PC-9 (cell line): ENCODE measurements at regions not wholly inside any gene's neighbourhood (a gene's known extent, or its start where the extent isn't known, plus 50 kb on each side); places are given as distances from the start of the nearest gene placed in this dataset.

ENCODE experiments used
- EZH2 ChIP-seq: fragments of 200-600 bp; sonication (generic); IDR thresholded peaks from 2 replicates; pipeline ENCODE4 v1.8.0; 2017; ENCODE audit warnings: antibody characterized with exemption, low read depth
- TF ChIP-seq, protein P1 (sequence below): fragments of 200-600 bp; sonication (generic); conservative IDR thresholded peaks from 2 replicates; pipeline ENCODE4 v1.6.1; 2017; ENCODE audit warnings: mixed run types, antibody characterized with exemption, mild to moderate bottlenecking, moderate library complexity

DNA sequence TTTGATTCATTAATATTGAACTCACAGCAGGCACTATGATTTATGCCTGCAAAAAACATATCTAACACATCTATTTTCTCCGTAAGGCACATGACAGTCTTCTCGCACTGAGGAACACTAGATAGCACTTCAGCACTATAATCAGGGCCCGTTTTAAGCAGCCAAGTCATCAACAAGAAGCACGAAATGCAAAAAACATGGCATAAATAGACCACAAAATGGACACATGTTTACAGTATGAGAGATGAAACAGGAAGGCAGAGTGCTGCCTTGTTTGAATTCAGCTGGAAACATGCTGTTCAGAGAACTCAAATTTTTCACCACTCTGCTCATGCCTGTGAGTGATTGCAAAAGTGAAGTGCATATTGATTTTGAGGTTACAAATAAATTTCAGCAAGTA is 205.8 kb upstream of the PDGFD start:
- TF ChIP-seq, protein P1, sequence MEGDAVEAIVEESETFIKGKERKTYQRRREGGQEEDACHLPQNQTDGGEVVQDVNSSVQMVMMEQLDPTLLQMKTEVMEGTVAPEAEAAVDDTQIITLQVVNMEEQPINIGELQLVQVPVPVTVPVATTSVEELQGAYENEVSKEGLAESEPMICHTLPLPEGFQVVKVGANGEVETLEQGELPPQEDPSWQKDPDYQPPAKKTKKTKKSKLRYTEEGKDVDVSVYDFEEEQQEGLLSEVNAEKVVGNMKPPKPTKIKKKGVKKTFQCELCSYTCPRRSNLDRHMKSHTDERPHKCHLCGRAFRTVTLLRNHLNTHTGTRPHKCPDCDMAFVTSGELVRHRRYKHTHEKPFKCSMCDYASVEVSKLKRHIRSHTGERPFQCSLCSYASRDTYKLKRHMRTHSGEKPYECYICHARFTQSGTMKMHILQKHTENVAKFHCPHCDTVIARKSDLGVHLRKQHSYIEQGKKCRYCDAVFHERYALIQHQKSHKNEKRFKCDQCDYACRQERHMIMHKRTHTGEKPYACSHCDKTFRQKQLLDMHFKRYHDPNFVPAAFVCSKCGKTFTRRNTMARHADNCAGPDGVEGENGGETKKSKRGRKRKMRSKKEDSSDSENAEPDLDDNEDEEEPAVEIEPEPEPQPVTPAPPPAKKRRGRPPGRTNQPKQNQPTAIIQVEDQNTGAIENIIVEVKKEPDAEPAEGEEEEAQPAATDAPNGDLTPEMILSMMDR = no peak
- TF ChIP-seq EZH2 = no peak
